AG04450 (cell line): ENCODE measurements at regions not wholly inside any gene's neighbourhood (a gene's known extent, or its start where the extent isn't known, plus 50 kb on each side); places are given as distances from the start of the nearest gene placed in this dataset.

Experiments used
- CTCF ChIA-PET: fragments of 300-600, 350-600 bp; formaldehyde crosslinking; extraction: SDS; loops from one replicate; lab custom pipeline; 2022; ENCODE audit warnings: antibody characterized with exemption, inconsistent platforms; lab: Charles Lee
- POLR2A ChIA-PET: fragments of 350-600 bp; formaldehyde crosslinking; extraction: SDS; loops from one replicate; lab custom pipeline; 2021; ENCODE audit warnings: antibody characterized with exemption, inconsistent platforms; lab: Yijun Ruan, JAX
- DNase-seq: peaks from one replicate; pipeline ENCODE4 v3.0.0-alpha.2; 2011; ENCODE audit warnings: low read depth, low spot score
- H3K27ac ChIP-seq: one replicate; pipeline ENCODE4 v1.5.1; 2012; ENCODE audit warnings: low read depth, low read length, control low read depth
- H3K27me3 ChIP-seq: one replicate; pipeline ENCODE4 v1.6.0; 2012; ENCODE audit warnings: low read length; ENCODE audit not compliant: control insufficient read depth, insufficient read depth
- H3K4me3 ChIP-seq: 2 replicates; pipeline ENCODE4 v1.5.1; 2011; ENCODE audit warnings: mild to moderate bottlenecking, low read depth, low read length, control low read depth
- H3K9me3 ChIP-seq: 2 replicates; pipeline ENCODE4 v1.5.1; 2012; ENCODE audit warnings: low read length; ENCODE audit not compliant: control insufficient read depth, insufficient read depth
- TF ChIP-seq, protein P1 (sequence below): IDR thresholded peaks from 2 replicates; pipeline ENCODE4 v1.5.1; 2011; ENCODE audit warnings: low read depth, low read length, control low read depth, inconsistent platforms

DNA sequence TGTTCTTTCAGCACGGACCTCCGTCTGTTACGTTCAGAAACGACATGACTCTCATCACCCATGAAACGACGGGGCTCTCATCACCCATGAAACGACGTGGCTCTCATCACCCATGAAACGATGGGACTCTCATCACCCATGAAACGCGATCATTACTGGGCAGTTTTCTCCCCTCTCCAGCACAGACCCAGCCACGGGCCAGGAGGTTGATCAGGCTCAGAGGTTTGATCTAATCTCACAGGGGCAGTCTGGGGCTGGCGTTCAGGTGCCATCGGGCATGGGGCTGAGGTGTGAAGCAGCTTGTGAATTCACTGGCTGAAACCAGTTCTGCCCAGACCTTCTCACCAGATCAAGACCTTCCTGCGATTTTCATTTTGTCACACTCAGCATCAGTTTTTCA, 296.4 kb downstream of the NDUFA10 start:
- peaks cover 85% of the 10 kb centered on the region for H3K9me3 ChIP-seq
- CTCF ChIA-PET, result no interaction called here
- no peak overlapping the region for H3K4me3 ChIP-seq
- TF ChIP-seq, protein P1, sequence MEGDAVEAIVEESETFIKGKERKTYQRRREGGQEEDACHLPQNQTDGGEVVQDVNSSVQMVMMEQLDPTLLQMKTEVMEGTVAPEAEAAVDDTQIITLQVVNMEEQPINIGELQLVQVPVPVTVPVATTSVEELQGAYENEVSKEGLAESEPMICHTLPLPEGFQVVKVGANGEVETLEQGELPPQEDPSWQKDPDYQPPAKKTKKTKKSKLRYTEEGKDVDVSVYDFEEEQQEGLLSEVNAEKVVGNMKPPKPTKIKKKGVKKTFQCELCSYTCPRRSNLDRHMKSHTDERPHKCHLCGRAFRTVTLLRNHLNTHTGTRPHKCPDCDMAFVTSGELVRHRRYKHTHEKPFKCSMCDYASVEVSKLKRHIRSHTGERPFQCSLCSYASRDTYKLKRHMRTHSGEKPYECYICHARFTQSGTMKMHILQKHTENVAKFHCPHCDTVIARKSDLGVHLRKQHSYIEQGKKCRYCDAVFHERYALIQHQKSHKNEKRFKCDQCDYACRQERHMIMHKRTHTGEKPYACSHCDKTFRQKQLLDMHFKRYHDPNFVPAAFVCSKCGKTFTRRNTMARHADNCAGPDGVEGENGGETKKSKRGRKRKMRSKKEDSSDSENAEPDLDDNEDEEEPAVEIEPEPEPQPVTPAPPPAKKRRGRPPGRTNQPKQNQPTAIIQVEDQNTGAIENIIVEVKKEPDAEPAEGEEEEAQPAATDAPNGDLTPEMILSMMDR, result no peak
- POLR2A ChIA-PET, result no interaction called here
- DNase-seq, result no peak
- H3K27ac ChIP-seq, result no peak overlapping the region
- H3K27me3 ChIP-seq, result no peaks in the 10 kb centered on the region

DNA sequence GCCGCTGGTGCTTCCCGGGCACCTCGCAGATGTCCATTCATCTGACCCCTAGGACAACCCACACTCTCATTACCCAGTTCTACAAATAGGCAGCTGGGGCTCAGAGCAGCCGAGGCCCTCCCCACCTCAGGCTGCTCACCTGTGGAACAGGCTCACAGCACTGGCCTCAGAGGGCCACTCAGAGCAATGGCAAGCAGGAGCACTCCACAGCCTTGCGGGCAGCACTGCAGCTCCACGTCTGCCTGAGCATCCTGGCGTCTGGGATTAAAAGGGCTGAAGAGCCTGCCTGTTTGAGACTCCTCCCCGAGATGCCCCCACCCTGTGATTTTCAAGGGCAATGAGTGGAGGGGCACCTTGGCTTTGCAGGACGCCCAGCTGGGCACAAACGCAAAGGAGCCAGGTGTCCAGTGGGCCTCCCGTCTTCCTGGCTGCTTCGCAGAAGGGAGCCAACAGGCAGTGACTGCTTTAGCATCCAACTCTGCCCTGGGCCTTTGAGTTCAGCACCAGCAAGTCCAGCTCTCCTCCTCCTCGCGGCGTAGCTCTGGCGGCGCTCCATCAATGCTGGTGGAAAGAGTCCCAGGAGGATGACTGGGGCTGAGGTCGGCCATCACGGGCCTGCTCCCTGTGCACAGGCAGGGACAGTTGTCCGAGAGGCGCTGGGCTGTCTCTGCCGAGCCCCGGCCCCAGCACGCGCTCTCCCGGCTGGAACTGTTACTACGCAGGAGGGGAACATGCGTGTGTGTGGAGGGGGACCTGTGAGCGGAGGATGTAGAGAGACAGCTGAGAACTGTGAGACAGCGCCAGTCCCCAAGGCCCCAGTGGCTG, 297.2 kb downstream of the NDUFA10 start:
- no peaks in the 10 kb centered on the region for H3K27me3 ChIP-seq
- H3K4me3 ChIP-seq, result no peak overlapping the region
- H3K9me3 ChIP-seq, result peaks cover 88% of the 10 kb centered on the region
- H3K27ac ChIP-seq, result no peak overlapping the region
- POLR2A ChIA-PET, result no interaction called here
- no peak for DNase-seq
- CTCF ChIA-PET, result no interaction called here
- TF ChIP-seq, protein P1, result no peak

DNA sequence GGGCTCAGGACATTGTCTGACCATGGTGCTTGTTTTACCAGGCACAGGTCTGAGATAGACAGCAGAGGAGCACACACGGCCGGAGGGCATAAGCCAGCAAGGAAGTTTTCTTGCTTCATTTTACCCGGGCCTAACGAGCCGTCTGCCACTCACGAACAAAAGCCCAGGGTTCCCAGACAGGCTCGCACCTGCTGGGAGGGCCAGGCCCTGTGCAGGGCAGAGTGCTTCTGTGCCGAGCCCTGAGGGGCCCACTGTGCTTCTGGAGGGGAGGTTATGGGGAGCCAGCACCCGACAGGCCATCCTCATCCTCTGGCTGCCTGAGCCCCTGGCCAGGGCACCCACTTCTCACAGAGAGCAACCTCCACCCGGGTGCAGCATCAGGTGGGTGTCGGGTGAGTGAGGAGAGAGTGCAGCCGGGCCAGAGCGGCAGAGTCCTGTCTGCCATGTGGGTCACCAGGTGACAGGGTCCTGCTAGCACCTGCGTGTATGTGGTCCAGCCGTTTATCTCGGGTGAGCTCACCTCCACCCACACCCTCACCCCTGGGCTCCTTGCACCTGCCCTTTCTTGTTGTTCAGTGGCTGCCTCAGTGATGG, 297.9 kb downstream of the NDUFA10 start:
- no peak overlapping the region for H3K27ac ChIP-seq
- H3K9me3 ChIP-seq, result peaks cover 88% of the 10 kb centered on the region
- no peaks in the 10 kb centered on the region for H3K27me3 ChIP-seq
- H3K4me3 ChIP-seq, result no peak overlapping the region
- TF ChIP-seq, protein P1, result no peak
- no peak for DNase-seq
- ChIA-PET CTCF (no interaction called here), POLR2A (no interaction called here)

DNA sequence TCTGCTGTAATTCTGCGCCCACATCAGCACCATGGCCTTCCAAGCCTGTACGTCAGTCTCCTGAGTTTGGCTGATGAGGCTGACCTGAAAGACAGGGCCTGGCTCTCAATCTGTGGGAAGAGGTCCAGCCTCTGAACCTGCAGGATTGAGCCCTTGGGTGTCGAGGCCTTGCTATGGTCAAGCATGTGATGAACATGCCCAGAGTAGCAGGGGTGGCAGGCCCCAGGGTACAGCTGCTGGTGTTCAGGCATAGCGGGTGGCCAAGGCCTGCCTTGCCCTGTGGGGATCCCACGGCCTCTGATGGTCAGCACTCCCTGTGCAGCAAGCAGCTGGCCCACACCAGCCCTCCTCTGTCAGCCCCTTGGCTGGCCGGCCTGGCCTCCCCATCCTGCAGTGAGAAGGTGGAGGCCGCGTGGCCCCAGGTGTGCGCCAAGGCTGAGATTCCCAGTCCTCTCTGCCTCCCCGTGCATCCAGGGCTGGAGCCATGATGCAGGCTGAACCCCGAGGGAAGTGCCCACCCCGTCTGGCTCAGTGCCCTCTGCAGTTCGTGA, 298.4 kb downstream of the NDUFA10 start:
- Histone ChIP-seq H3K9me3 (peaks cover 90% of the 10 kb centered on the region), H3K27me3 (no peaks in the 10 kb centered on the region), H3K4me3 (no peak overlapping the region), H3K27ac (no peak overlapping the region)
- ChIA-PET POLR2A (no interaction called here), CTCF (no interaction called here)
- DNase-seq, result no peak
- TF ChIP-seq, protein P1, result no peak

DNA sequence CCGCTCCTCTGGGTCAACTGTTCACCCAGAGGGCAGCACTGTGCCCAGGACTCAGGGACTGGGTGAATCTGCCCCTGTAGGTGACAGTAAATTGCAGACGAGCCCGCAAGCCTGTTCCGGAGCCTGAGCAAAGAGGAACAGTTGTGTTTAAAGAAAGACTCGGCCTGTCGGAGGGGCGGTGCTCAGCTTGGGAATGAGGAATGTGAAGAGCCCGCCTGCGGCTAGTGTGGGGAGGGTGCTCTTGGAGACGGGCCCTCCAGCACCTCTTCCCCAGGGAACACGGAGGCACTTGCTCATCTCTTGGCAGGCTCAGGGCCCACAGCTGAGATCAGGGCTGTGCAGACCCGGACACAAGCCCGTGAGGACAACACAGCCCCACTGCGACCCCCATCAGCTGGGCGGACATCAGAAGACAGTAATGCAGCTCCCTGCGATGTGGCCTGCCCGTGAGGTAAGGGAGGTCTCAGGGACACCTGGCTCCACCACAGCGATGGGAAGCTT, 299.0 kb downstream of the NDUFA10 start:
- ChIA-PET POLR2A (no interaction called here), CTCF (no interaction called here)
- Histone ChIP-seq H3K4me3 (no peak overlapping the region), H3K27ac (no peak overlapping the region), H3K27me3 (no peaks in the 10 kb centered on the region), H3K9me3 (peaks cover 89% of the 10 kb centered on the region)
- DNase-seq, result no peak
- TF ChIP-seq, protein P1, result no peak
